Activated CD8-positive, alpha-beta T cell treated with anti-CD3 and anti-CD28 coated beads for 36 hours (primary cell): ENCODE measurements at regions not wholly inside any gene's neighbourhood (a gene's known extent, or its start where the extent isn't known, plus 50 kb on each side); places are given as distances from the start of the nearest gene placed in this dataset.
A peak's percentile ranks its signal among the peaks of the same experiment; 100 is the strongest.

ENCODE experiments used
- ATAC-seq: fragments of 200-7000 bp; cut with Tn5 transposase; one replicate; pipeline ENCODE4 v1.10.0; 2021; ENCODE audit warnings: mild to moderate bottlenecking, moderate library complexity
- CTCF ChIA-PET: fragments of 350-600 bp; sonication (Branson Sonifier 250); formaldehyde crosslinking; loops from one replicate; lab custom pipeline; 2021; ENCODE audit warnings: antibody characterized with exemption; lab: Charles Lee
- POLR2A ChIA-PET: fragments of 350-600 bp; sonication (Branson Sonifier 250); formaldehyde crosslinking; loops from one replicate; lab custom pipeline; 2021; ENCODE audit warnings: antibody characterized with exemption; lab: Charles Lee
- DNase-seq: peaks from one replicate; pipeline ENCODE4 v3.0.0-alpha.2; 2020
- H3K27ac Mint-ChIP-seq: one replicate; pipeline ENCODE4 v1.8.0; 2021; ENCODE audit warnings: mild to moderate bottlenecking, mixed read lengths
- H3K27me3 Mint-ChIP-seq: one replicate; pipeline ENCODE4 v1.8.0; 2021; ENCODE audit warnings: mixed read lengths
- H3K36me3 Mint-ChIP-seq: one replicate; pipeline ENCODE4 v1.8.0; 2021; ENCODE audit warnings: low read depth, mixed read lengths
- H3K4me1 Mint-ChIP-seq: one replicate; pipeline ENCODE4 v1.8.0; 2021; ENCODE audit warnings: low read depth, mixed read lengths
- H3K4me3 Mint-ChIP-seq: one replicate; pipeline ENCODE4 v1.8.0; 2021; ENCODE audit warnings: mild to moderate bottlenecking, moderate library complexity, mixed read lengths
- H3K9me3 Mint-ChIP-seq: one replicate; pipeline ENCODE4 v1.8.0; 2021; ENCODE audit warnings: mixed read lengths
- intact Hi-C: fragments of 100-400 bp; cut with micrococcal nuclease; formaldehyde crosslinking; loops from one replicate; pipeline ENCODE4 v1.10.0; 2022
- TF ChIP-seq, protein P1 (sequence below): fragments of 200-600 bp; IDR thresholded peaks from one replicate; pipeline ENCODE4 v1.8.0; 2022; ENCODE audit warnings: antibody characterized with exemption, mild to moderate bottlenecking

DNA sequence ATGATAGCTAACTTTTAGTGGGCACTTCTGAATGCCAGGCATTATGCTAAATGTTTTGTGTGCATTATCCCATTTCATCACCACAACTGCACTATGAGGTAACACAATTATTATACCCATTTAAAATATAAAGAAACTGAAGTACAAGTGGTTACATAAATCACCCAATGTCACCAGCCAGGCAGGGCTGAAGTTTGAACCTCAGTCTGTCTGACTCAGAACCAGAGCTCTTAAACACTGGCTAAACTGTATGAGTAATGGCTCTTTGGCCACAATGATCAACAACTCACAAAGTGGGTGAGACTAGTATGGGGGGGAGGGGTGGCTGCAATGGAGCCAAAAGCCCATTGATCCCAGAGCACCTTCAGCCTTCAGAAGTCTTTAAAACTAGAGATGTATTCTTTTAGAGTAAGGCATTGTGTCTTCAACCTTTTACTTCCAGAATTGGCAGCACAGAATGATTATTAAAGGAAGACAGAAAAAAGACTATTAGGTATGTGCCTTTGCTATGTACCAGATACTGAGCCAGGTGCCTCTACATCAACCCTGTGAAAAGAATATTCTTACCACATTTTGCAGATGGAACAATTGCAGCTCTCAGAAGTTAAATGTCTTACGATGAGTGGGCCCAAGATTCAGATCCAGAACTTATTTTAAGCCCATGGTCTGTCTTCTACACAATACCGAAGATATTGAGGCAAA is 166.9 kb downstream of the UACA start:
- Mint-ChIP-seq H3K4me3 (no peak overlapping the region), H3K9me3 (peaks cover 22% of the 10 kb centered on the region), H3K36me3 (peaks cover 4% of the 10 kb centered on the region), H3K4me1 (no peaks in the 10 kb centered on the region), H3K27me3 (no peaks in the 10 kb centered on the region), H3K27ac (no peak overlapping the region)
- TF ChIP-seq, protein P1, sequence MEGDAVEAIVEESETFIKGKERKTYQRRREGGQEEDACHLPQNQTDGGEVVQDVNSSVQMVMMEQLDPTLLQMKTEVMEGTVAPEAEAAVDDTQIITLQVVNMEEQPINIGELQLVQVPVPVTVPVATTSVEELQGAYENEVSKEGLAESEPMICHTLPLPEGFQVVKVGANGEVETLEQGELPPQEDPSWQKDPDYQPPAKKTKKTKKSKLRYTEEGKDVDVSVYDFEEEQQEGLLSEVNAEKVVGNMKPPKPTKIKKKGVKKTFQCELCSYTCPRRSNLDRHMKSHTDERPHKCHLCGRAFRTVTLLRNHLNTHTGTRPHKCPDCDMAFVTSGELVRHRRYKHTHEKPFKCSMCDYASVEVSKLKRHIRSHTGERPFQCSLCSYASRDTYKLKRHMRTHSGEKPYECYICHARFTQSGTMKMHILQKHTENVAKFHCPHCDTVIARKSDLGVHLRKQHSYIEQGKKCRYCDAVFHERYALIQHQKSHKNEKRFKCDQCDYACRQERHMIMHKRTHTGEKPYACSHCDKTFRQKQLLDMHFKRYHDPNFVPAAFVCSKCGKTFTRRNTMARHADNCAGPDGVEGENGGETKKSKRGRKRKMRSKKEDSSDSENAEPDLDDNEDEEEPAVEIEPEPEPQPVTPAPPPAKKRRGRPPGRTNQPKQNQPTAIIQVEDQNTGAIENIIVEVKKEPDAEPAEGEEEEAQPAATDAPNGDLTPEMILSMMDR = no peak
- DNase-seq (peak; percentile 26), ATAC-seq (peak; percentile 55)
- intact Hi-C loops = no loop called here
- ChIA-PET CTCF (no interaction called here), POLR2A (no interaction called here)

- peaks cover 19% of the 10 kb centered on the region for H3K9me3 Mint-ChIP-seq
- no peak overlapping the region for H3K27ac Mint-ChIP-seq
- ChIA-PET POLR2A (no interaction called here), CTCF (interaction anchor here (1.3 to 2.1 kb wide), 3 partner anchors 8 to 118 kb away, joined by 4 to 7 read pairs (median 4); no protein-coding TSS in a partner anchor)
- no peak for DNase-seq
- peaks cover 5% of the 10 kb centered on the region for H3K4me1 Mint-ChIP-seq
- ATAC-seq = no peak
- intact Hi-C loops = no loop called here
- H3K36me3 Mint-ChIP-seq = peaks cover 4% of the 10 kb centered on the region
- TF ChIP-seq, protein P1 = no peak
- no peak overlapping the region for H3K4me3 Mint-ChIP-seq
- no peaks in the 10 kb centered on the region for H3K27me3 Mint-ChIP-seq
These were observed 169.6 kb downstream of the UACA start for GRCh38 chr15:70593795-70594194.

- peaks cover 13% of the 10 kb centered on the region for H3K4me1 Mint-ChIP-seq
- no peak overlapping the region for H3K27ac Mint-ChIP-seq
- DNase-seq (no peak), ATAC-seq (no peak)
- no peak overlapping the region for H3K4me3 Mint-ChIP-seq
- H3K9me3 Mint-ChIP-seq = peaks cover 13% of the 10 kb centered on the region
- peaks cover 4% of the 10 kb centered on the region for H3K36me3 Mint-ChIP-seq
- POLR2A ChIA-PET = no interaction called here
- peaks cover 18% of the 10 kb centered on the region for H3K27me3 Mint-ChIP-seq
- CTCF ChIA-PET = no interaction called here
- TF ChIP-seq, protein P1 = no peak
- intact Hi-C loops = no loop called here
These were observed 173.6 kb downstream of the UACA start for GRCh38 chr15:70589728-70590127.

DNA sequence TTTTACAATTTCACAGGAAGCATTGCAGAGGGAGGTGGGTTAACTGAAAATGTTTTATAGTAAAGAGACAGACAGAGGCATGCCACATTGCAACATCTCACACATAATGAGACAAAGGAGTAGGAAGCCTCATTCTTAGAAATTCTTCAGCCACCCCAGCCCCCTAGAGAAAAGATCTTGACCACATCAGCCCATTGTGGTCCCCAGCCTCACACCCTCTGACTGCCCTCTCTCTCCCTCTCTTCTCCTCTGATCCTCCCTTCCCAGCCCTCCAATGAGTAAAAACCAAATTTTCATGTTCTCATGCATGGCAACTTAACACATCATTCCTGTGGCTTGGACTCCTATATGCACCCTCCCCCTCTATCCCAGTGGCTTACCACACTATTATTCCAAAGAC is 174.1 kb downstream of the UACA start:
- ChIA-PET POLR2A (interaction anchor here (0.7 kb wide), 1 partner anchor 38 kb away, joined by 4 read pairs; no protein-coding TSS in a partner anchor), CTCF (interaction anchor here (0.7 kb wide), 1 partner anchor 122 kb away, joined by 3 read pairs; no protein-coding TSS in a partner anchor)
- Mint-ChIP-seq H3K9me3 (peaks cover 9% of the 10 kb centered on the region), H3K4me3 (no peak overlapping the region), H3K36me3 (peaks cover 3% of the 10 kb centered on the region), H3K27me3 (peaks cover 23% of the 10 kb centered on the region), H3K4me1 (peaks cover 15% of the 10 kb centered on the region), H3K27ac (no peak overlapping the region)
- intact Hi-C loops = no loop called here
- ATAC-seq (no peak), DNase-seq (no peak)
- TF ChIP-seq, protein P1 = no peak

DNA sequence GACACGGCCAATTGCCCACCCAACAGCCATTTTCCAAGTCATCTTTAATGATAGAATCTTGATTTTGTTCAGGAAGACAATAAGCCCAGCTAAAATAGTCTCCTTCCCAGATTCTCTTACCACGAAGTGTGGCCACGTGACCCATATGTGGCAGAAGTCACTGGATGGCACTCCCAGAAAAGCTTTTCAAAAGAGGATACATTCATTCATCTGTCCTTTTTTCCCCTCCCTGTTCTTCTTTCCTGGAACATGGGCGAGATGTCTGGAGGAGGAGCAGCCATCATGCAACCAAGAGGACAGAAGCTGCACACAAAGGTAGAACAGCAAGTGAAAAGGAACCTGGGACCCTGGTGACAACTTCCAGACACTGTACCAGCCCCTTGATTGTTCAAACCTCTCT is 174.7 kb downstream of the UACA start:
- TF ChIP-seq, protein P1 = no peak
- peaks cover 15% of the 10 kb centered on the region for H3K4me1 Mint-ChIP-seq
- no peak overlapping the region for H3K4me3 Mint-ChIP-seq
- ChIA-PET CTCF (interaction anchor here (0.7 kb wide), 1 partner anchor 121 kb away, joined by 3 read pairs; no protein-coding TSS in a partner anchor), POLR2A (interaction anchor here (0.7 kb wide), 1 partner anchor 39 kb away, joined by 4 read pairs; no protein-coding TSS in a partner anchor)
- peaks cover 25% of the 10 kb centered on the region for H3K27me3 Mint-ChIP-seq
- H3K36me3 Mint-ChIP-seq = no peaks in the 10 kb centered on the region
- H3K9me3 Mint-ChIP-seq = peaks cover 6% of the 10 kb centered on the region
- ATAC-seq (no peak), DNase-seq (no peak)
- H3K27ac Mint-ChIP-seq = no peak overlapping the region
- intact Hi-C loops = no loop called here
